ENCODE measurements at regions not wholly inside any gene's neighbourhood (a gene's known extent, or its start where the extent isn't known, plus 50 kb on each side); places are given as distances from the start of the nearest gene placed in this dataset.

DNA sequence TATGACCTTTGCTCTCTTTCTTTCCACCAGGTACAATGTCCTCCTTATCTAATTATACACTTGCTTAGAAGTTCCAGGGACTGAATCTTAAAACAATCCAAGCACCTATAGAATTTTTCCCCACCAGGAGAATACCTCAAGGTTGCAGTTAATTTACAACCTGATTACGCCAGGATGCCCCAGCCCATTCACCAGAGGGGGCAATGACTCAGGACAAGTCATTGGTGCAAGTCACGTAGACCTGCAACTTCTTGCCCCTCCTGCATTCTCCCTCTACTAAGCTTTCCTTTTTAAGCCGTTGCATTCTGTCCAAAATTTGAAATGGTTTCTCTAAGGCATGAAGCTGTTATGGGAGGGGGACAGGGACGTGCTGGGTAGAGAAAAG is 111.1 kb upstream of the SCAF11 start:
- no peak for TF ChIP-seq POLR2AphosphoS5 (IDR thresholded peaks at IDR 0.05)
- no peak for TF ChIP-seq CTCF (IDR thresholded peaks at IDR 0.05)
- TF ChIP-seq POLR2A (IDR thresholded peaks at IDR 0.05) = no peak
- no peak for TF ChIP-seq EP300 (IDR thresholded peaks at IDR 0.05; ENCODE audit: low read depth)

Data from transverse colon (tissue), 4 donors.